Tibial nerve (tissue), 4 donors: ENCODE measurements at regions not wholly inside any gene's neighbourhood (a gene's known extent, or its start where the extent isn't known, plus 50 kb on each side); places are given as distances from the start of the nearest gene placed in this dataset.

Experiments used
- CTCF ChIP-seq, 5 experiments: fragments of 200-600 bp in 3 of 5; fragments of 450-650 bp in 2 of 5; sonication (generic) in 3 of 5; IDR thresholded peaks; one replicate each; pipeline ENCODE4 v1.5.1; 2016 to 2019; ENCODE audit warnings: antibody characterized with exemption in 5 of 5, mild to moderate bottlenecking in 3 of 5, moderate library complexity in 2 of 5
- EP300 ChIP-seq, 2 donors: sonication (generic); formaldehyde crosslinking; IDR thresholded peaks; one replicate each; pipeline ENCODE4 v1.6.1; 2017; ENCODE audit warnings: antibody characterized with exemption in 2 of 2, mild to moderate bottlenecking in 1 of 2
- POLR2A ChIP-seq, 2 donors: fragments of 450-650 bp; IDR thresholded peaks; one replicate each; pipeline ENCODE4 v1.6.1; 2017; ENCODE audit warnings: antibody characterized with exemption in 2 of 2, mild to moderate bottlenecking in 2 of 2, moderate library complexity in 2 of 2

GRCh38 chr3:96086018-96086417 lies 728.4 kb upstream of the EPHA6 start:
- TF ChIP-seq POLR2A (IDR thresholded peaks at IDR 0.05) (no peak), CTCF (IDR thresholded peaks at IDR 0.05) (no peak), EP300 (IDR thresholded peaks at IDR 0.05) (no peak)
